Memory B cell (primary cell): ENCODE measurements at regions not wholly inside any gene's neighbourhood (a gene's known extent, or its start where the extent isn't known, plus 50 kb on each side); places are given as distances from the start of the nearest gene placed in this dataset.
"Not testable (repeated sequence)": the region's sequence is repeated elsewhere in the genome, so short reads cannot be mapped to it uniquely, and the experiment has no call there.

Experiments
- ATAC-seq: fragments of 150-1000 bp; cut with Tn5 transposase; 2 replicates; pipeline ENCODE4 v1.10.0; 2021; ENCODE audit warnings: low read depth, mild to moderate bottlenecking, moderate library complexity
- DNase-seq, 2 donors: peaks; one replicate each; pipeline ENCODE4 v3.0.0; 2022; ENCODE audit warnings: low spot score in 2 of 2
- H3K27ac Mint-ChIP-seq: one replicate; pipeline ENCODE4 v1.8.0; 2022; ENCODE audit warnings: mild to moderate bottlenecking, moderate library complexity, mixed read lengths
- H3K27me3 Mint-ChIP-seq: one replicate; pipeline ENCODE4 v1.8.0; 2022; ENCODE audit warnings: mixed read lengths
- H3K36me3 Mint-ChIP-seq: one replicate; pipeline ENCODE4 v1.8.0; 2022; ENCODE audit warnings: mild to moderate bottlenecking, mixed read lengths
- H3K4me1 Mint-ChIP-seq: one replicate; pipeline ENCODE4 v1.8.0; 2022; ENCODE audit warnings: mixed read lengths
- H3K4me3 Mint-ChIP-seq: one replicate; pipeline ENCODE4 v1.8.0; 2022; ENCODE audit warnings: mild to moderate bottlenecking, moderate library complexity, mixed read lengths
- H3K9me3 Mint-ChIP-seq: one replicate; pipeline ENCODE4 v1.8.0; 2022; ENCODE audit warnings: mixed read lengths

GRCh38 chr2:43065036-43065435 is 161.4 kb downstream of the ZFP36L2 start:
- Mint-ChIP-seq H3K4me1 (peaks cover 5% of the 10 kb centered on the region), H3K9me3 (peaks cover 4% of the 10 kb centered on the region), H3K27ac (no peak overlapping the region), H3K36me3 (peaks cover 3% of the 10 kb centered on the region), H3K27me3 (no peaks in the 10 kb centered on the region), H3K4me3 (no peak overlapping the region)
- no peak for ATAC-seq
- DNase-seq: no peak

GRCh38 chr2:43063096-43063495 is 163.3 kb downstream of the ZFP36L2 start:
- not testable (repeated sequence) for H3K27me3 Mint-ChIP-seq, H3K4me3 Mint-ChIP-seq, H3K27ac Mint-ChIP-seq, H3K36me3 Mint-ChIP-seq, H3K9me3 Mint-ChIP-seq, ATAC-seq, DNase-seq
- peaks cover 10% of the 10 kb centered on the region for H3K4me1 Mint-ChIP-seq

GRCh38 chr2:43062058-43062457 is 164.3 kb downstream of the ZFP36L2 start:
- no peak for ATAC-seq
- Mint-ChIP-seq H3K27ac (no peak overlapping the region), H3K9me3 (peaks cover 4% of the 10 kb centered on the region), H3K4me3 (no peak overlapping the region), H3K36me3 (peaks cover 3% of the 10 kb centered on the region), H3K4me1 (peaks cover 10% of the 10 kb centered on the region), H3K27me3 (peaks cover 3% of the 10 kb centered on the region)
- DNase-seq: no peak

GRCh38 chr2:43060390-43061016 is 165.9 kb downstream of the ZFP36L2 start:
- Mint-ChIP-seq H3K36me3 (peaks cover 3% of the 10 kb centered on the region), H3K4me3 (no peak overlapping the region), H3K4me1 (peaks cover 5% of the 10 kb centered on the region), H3K9me3 (peaks cover 4% of the 10 kb centered on the region), H3K27ac (no peak overlapping the region), H3K27me3 (peaks cover 3% of the 10 kb centered on the region)
- DNase-seq: no peak
- no peak for ATAC-seq

- DNase-seq (no peak), ATAC-seq (no peak)
- Mint-ChIP-seq H3K27me3 (peaks cover 6% of the 10 kb centered on the region), H3K4me1 (peaks cover 5% of the 10 kb centered on the region), H3K9me3 (peaks cover 4% of the 10 kb centered on the region), H3K27ac (no peak overlapping the region), H3K4me3 (no peak overlapping the region), H3K36me3 (peaks cover 3% of the 10 kb centered on the region)
These were observed 167.1 kb downstream of the ZFP36L2 start for GRCh38 chr2:43059183-43059897.

- H3K4me3 Mint-ChIP-seq: no peak overlapping the region
- no peak overlapping the region for H3K27ac Mint-ChIP-seq
- ATAC-seq (no peak), DNase-seq (no peak)
- peaks cover 4% of the 10 kb centered on the region for H3K9me3 Mint-ChIP-seq
- peaks cover 6% of the 10 kb centered on the region for H3K27me3 Mint-ChIP-seq
- peaks cover 5% of the 10 kb centered on the region for H3K4me1 Mint-ChIP-seq
- peaks cover 3% of the 10 kb centered on the region for H3K36me3 Mint-ChIP-seq
These were observed 167.7 kb downstream of the ZFP36L2 start for GRCh38 chr2:43058726-43059110.

GRCh38 chr2:43057742-43058725 is 168.4 kb downstream of the ZFP36L2 start:
- Mint-ChIP-seq H3K27me3 (peaks cover 6% of the 10 kb centered on the region), H3K36me3 (peaks cover 3% of the 10 kb centered on the region), H3K4me1 (peaks cover 5% of the 10 kb centered on the region), H3K27ac (no peak overlapping the region), H3K9me3 (peaks cover 4% of the 10 kb centered on the region), H3K4me3 (no peak overlapping the region)
- no peak for DNase-seq
- ATAC-seq: no peak

- Mint-ChIP-seq H3K27me3 (peaks cover 6% of the 10 kb centered on the region), H3K4me3 (no peak overlapping the region), H3K27ac (no peak overlapping the region), H3K36me3 (peaks cover 3% of the 10 kb centered on the region), H3K4me1 (peaks cover 5% of the 10 kb centered on the region), H3K9me3 (peaks cover 3% of the 10 kb centered on the region)
- DNase-seq: no peak
- no peak for ATAC-seq
These were observed 169.2 kb downstream of the ZFP36L2 start for GRCh38 chr2:43057026-43057741.

- no peaks in the 10 kb centered on the region for H3K9me3 Mint-ChIP-seq
- H3K4me3 Mint-ChIP-seq: no peak overlapping the region
These were observed 170.4 kb downstream of the ZFP36L2 start for GRCh38 chr2:43055985-43056384.

GRCh38 chr2:43055086-43055912 is 171.1 kb downstream of the ZFP36L2 start:
- no peak for ATAC-seq
- Mint-ChIP-seq H3K4me1 (peaks cover 11% of the 10 kb centered on the region), H3K27me3 (peaks cover 9% of the 10 kb centered on the region), H3K27ac (no peak overlapping the region), H3K9me3 (no peaks in the 10 kb centered on the region), H3K4me3 (no peak overlapping the region), H3K36me3 (no peaks in the 10 kb centered on the region)
- DNase-seq: no peak

More at GRCh38 chr2:43055985-43056384, 170.4 kb downstream of the ZFP36L2 start:
- H3K27ac Mint-ChIP-seq: no peak overlapping the region
- H3K4me1 Mint-ChIP-seq: peaks cover 7% of the 10 kb centered on the region
- no peak for ATAC-seq
- no peaks in the 10 kb centered on the region for H3K36me3 Mint-ChIP-seq
- no peak for DNase-seq
- H3K27me3 Mint-ChIP-seq: peaks cover 8% of the 10 kb centered on the region

- Mint-ChIP-seq H3K27me3 (peaks cover 12% of the 10 kb centered on the region), H3K4me3 (no peak overlapping the region), H3K4me1 (peaks cover 9% of the 10 kb centered on the region), H3K27ac (no peak overlapping the region), H3K9me3 (no peaks in the 10 kb centered on the region), H3K36me3 (no peaks in the 10 kb centered on the region)
- DNase-seq: no peak
- ATAC-seq: no peak
These were observed 172.0 kb downstream of the ZFP36L2 start for GRCh38 chr2:43054367-43054766.

- Mint-ChIP-seq H3K27ac (no peak overlapping the region), H3K4me1 (peaks cover 6% of the 10 kb centered on the region), H3K36me3 (no peaks in the 10 kb centered on the region), H3K4me3 (no peak overlapping the region), H3K9me3 (no peaks in the 10 kb centered on the region), H3K27me3 (peaks cover 15% of the 10 kb centered on the region)
- DNase-seq (no peak), ATAC-seq (no peak)
These were observed 173.5 kb downstream of the ZFP36L2 start for GRCh38 chr2:43052944-43053306.
